H1 (cell line): ENCODE measurements at regions not wholly inside any gene's neighbourhood (a gene's known extent, or its start where the extent isn't known, plus 50 kb on each side); places are given as distances from the start of the nearest gene placed in this dataset.

Experiments
- CTCF ChIP-seq, 3 experiments: IDR thresholded peaks; 1 replicate in 2 of 3; 2 replicates in 1 of 3; pipeline versions ENCODE4 v1.5.1 to v1.6.1; 2011; ENCODE audit warnings: low read length in 3 of 3, mild to moderate bottlenecking in 3 of 3, inconsistent platforms in 2 of 3, low read depth in 1 of 3, moderate library complexity in 1 of 3; ENCODE audit not compliant: insufficient read depth in 1 of 3; ENCODE audit errors: control extremely low read depth in 1 of 3
- EZH2 ChIP-seq: fragments of 200-600 bp; sonication (generic); IDR thresholded peaks from 2 replicates; pipeline ENCODE4 v1.7.1; 2012; ENCODE audit warnings: low read depth, mild to moderate bottlenecking, moderate library complexity, low read length, inconsistent platforms; ENCODE audit not compliant: severe bottlenecking
- FOSL1 ChIP-seq: IDR thresholded peaks from 2 replicates; pipeline ENCODE4 v1.6.1; 2011; ENCODE audit warnings: mild to moderate bottlenecking, low read depth, low read length, moderate library complexity; ENCODE audit not compliant: insufficient read depth
- POLR2A ChIP-seq, 2 experiments: IDR thresholded peaks; 1 replicate in 1 of 2; 2 replicates in 1 of 2; pipeline ENCODE4 v1.6.1; 2011; ENCODE audit warnings: low read depth in 2 of 2, low read length in 2 of 2, mild to moderate bottlenecking in 2 of 2; ENCODE audit errors: control extremely low read depth in 1 of 2
- RXRA ChIP-seq: IDR thresholded peaks from 2 replicates; pipeline ENCODE4 v1.6.1; 2011; ENCODE audit warnings: low read depth, mild to moderate bottlenecking, low read length, moderate library complexity; ENCODE audit not compliant: insufficient read depth
- SP1 ChIP-seq: IDR thresholded peaks from 2 replicates; pipeline ENCODE4 v1.6.1; 2011; ENCODE audit warnings: low read depth, low read length
- SUZ12 ChIP-seq: fragments of 200-600 bp; sonication (generic); IDR thresholded peaks from 2 replicates; pipeline ENCODE4 v1.6.1; 2012; ENCODE audit warnings: mild to moderate bottlenecking, inconsistent platforms, low read length, moderate library complexity, mixed read lengths
- TAF1 ChIP-seq: IDR thresholded peaks from 2 replicates; pipeline ENCODE4 v1.6.1; 2011; ENCODE audit warnings: mild to moderate bottlenecking, low read depth, low read length
- TCF12 ChIP-seq: IDR thresholded peaks from 2 replicates; pipeline ENCODE4 v1.6.1; 2011; ENCODE audit warnings: low read depth, mild to moderate bottlenecking, low read length
- ZNF274 ChIP-seq: IDR thresholded peaks from 2 replicates; pipeline ENCODE4 v1.7.0; 2012; ENCODE audit warnings: low read length, borderline replicate concordance; ENCODE audit errors: extremely low read depth

DNA sequence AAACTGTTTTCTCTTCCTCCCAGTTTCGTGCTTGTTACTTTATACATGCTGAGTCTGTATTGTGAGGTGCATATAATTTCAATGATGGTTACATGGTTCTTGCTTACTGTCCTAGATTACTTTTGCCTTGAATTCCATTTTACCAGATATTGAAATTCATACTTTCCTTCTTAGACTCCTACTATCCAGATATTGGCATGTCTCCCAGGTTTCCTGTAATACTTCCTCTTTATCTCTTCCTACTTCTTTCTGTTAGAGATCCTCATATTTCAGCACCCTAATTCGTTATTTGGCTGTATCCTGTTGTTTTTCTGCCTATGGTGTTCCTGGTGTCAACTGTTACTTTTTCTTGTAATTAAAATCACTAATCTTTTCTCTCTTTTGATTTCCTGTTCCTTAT, 522.1 kb downstream of the CCDC171 start:
- TF ChIP-seq CTCF (IDR thresholded peaks at IDR 0.05; ENCODE audit: control extremely low read depth in 1 of 3, insufficient read depth in 1 of 3, low read depth in 1 of 3, low read length in 3 of 3) (no peak), RXRA (no peak), EZH2 (no peak), SP1 (no peak), POLR2A (IDR thresholded peaks at IDR 0.05; ENCODE audit: control extremely low read depth in 1 of 2, low read depth in 2 of 2, low read length in 2 of 2) (no peak), TAF1 (no peak), ZNF274 (no peak), FOSL1 (no peak), TCF12 (no peak), SUZ12 (no peak)
